ENCODE measurements at regions not wholly inside any gene's neighbourhood (a gene's known extent, or its start where the extent isn't known, plus 50 kb on each side); places are given as distances from the start of the nearest gene placed in this dataset.
"Not testable (repeated sequence)": the region's sequence is repeated elsewhere in the genome, so short reads cannot be mapped to it uniquely, and the experiment has no call there.

DNA sequence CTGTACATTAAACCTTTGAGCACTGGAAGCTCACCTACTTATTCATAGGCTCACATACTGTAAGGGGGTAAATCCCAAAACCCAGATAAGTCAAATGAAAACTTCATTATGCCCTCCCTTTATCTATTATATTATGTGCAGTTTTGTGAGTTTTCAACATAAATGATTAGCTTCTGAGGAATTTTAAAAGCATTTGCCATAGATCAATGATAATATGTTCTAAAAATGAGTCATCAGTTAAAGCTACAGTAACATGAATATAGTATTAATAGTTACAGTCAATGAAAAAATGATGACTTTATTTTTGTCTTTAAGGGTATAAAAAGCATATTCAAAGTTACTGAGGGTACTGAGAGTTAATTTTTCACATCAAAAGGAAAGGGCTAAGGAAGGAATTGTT is 151.9 kb downstream of the SPATA31A6 start:
- TF ChIP-seq, protein P1, sequence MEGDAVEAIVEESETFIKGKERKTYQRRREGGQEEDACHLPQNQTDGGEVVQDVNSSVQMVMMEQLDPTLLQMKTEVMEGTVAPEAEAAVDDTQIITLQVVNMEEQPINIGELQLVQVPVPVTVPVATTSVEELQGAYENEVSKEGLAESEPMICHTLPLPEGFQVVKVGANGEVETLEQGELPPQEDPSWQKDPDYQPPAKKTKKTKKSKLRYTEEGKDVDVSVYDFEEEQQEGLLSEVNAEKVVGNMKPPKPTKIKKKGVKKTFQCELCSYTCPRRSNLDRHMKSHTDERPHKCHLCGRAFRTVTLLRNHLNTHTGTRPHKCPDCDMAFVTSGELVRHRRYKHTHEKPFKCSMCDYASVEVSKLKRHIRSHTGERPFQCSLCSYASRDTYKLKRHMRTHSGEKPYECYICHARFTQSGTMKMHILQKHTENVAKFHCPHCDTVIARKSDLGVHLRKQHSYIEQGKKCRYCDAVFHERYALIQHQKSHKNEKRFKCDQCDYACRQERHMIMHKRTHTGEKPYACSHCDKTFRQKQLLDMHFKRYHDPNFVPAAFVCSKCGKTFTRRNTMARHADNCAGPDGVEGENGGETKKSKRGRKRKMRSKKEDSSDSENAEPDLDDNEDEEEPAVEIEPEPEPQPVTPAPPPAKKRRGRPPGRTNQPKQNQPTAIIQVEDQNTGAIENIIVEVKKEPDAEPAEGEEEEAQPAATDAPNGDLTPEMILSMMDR (conservative IDR thresholded peaks at IDR 0.05), result not testable (repeated sequence)
- TF ChIP-seq EZH2 (IDR thresholded peaks at IDR 0.05; ENCODE audit: low read depth), result not testable (repeated sequence)

Measured in PC-9 (cell line).